ENCODE measurements at regions not wholly inside any gene's neighbourhood (a gene's known extent, or its start where the extent isn't known, plus 50 kb on each side); places are given as distances from the start of the nearest gene placed in this dataset.

- H3K27ac Mint-ChIP-seq: no peak overlapping the region
- no peak for DNase-seq (ENCODE audit: low spot score, unreplicated experiment)
- H3K36me3 Mint-ChIP-seq (ENCODE audit: insufficient read depth): no peaks in the 10 kb centered on the region
- H3K4me1 Mint-ChIP-seq (ENCODE audit: low read depth): peaks cover 2% of the 10 kb centered on the region
- no peak overlapping the region for H3K4me3 Mint-ChIP-seq (ENCODE audit: low read depth)
- H3K27me3 Mint-ChIP-seq: no peaks in the 10 kb centered on the region
- TF ChIP-seq, protein P1, sequence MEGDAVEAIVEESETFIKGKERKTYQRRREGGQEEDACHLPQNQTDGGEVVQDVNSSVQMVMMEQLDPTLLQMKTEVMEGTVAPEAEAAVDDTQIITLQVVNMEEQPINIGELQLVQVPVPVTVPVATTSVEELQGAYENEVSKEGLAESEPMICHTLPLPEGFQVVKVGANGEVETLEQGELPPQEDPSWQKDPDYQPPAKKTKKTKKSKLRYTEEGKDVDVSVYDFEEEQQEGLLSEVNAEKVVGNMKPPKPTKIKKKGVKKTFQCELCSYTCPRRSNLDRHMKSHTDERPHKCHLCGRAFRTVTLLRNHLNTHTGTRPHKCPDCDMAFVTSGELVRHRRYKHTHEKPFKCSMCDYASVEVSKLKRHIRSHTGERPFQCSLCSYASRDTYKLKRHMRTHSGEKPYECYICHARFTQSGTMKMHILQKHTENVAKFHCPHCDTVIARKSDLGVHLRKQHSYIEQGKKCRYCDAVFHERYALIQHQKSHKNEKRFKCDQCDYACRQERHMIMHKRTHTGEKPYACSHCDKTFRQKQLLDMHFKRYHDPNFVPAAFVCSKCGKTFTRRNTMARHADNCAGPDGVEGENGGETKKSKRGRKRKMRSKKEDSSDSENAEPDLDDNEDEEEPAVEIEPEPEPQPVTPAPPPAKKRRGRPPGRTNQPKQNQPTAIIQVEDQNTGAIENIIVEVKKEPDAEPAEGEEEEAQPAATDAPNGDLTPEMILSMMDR (IDR thresholded peaks at IDR 0.05; ENCODE audit: unreplicated experiment): no peak
- H3K9me3 Mint-ChIP-seq (ENCODE audit: low read depth): peaks cover 4% of the 10 kb centered on the region
Measured at GRCh38 chr7:106778656-106779250, 86.3 kb upstream of the PIK3CG start.

GRCh38 chr7:106779877-106780276 is 85.2 kb upstream of the PIK3CG start:
- Mint-ChIP-seq H3K36me3 (ENCODE audit: insufficient read depth) (no peaks in the 10 kb centered on the region), H3K4me1 (ENCODE audit: low read depth) (peaks cover 2% of the 10 kb centered on the region), H3K9me3 (ENCODE audit: low read depth) (peaks cover 4% of the 10 kb centered on the region), H3K4me3 (ENCODE audit: low read depth) (no peak overlapping the region), H3K27me3 (no peaks in the 10 kb centered on the region), H3K27ac (peak overlapping the region; percentile 25)
- peak; percentile 11 for DNase-seq (ENCODE audit: low spot score, unreplicated experiment)
- TF ChIP-seq, protein P1 (IDR thresholded peaks at IDR 0.05; ENCODE audit: unreplicated experiment): peak; percentile 45

- H3K4me3 Mint-ChIP-seq (ENCODE audit: low read depth): no peak overlapping the region
- H3K4me1 Mint-ChIP-seq (ENCODE audit: low read depth): peaks cover 2% of the 10 kb centered on the region
- H3K27me3 Mint-ChIP-seq: no peaks in the 10 kb centered on the region
- DNase-seq (ENCODE audit: low spot score, unreplicated experiment): no peak
- no peaks in the 10 kb centered on the region for H3K36me3 Mint-ChIP-seq (ENCODE audit: insufficient read depth)
- peaks cover 4% of the 10 kb centered on the region for H3K9me3 Mint-ChIP-seq (ENCODE audit: low read depth)
- TF ChIP-seq, protein P1 (IDR thresholded peaks at IDR 0.05; ENCODE audit: unreplicated experiment): no peak
- H3K27ac Mint-ChIP-seq: no peak overlapping the region
Measured at GRCh38 chr7:106781007-106781406, 84.1 kb upstream of the PIK3CG start.

DNA sequence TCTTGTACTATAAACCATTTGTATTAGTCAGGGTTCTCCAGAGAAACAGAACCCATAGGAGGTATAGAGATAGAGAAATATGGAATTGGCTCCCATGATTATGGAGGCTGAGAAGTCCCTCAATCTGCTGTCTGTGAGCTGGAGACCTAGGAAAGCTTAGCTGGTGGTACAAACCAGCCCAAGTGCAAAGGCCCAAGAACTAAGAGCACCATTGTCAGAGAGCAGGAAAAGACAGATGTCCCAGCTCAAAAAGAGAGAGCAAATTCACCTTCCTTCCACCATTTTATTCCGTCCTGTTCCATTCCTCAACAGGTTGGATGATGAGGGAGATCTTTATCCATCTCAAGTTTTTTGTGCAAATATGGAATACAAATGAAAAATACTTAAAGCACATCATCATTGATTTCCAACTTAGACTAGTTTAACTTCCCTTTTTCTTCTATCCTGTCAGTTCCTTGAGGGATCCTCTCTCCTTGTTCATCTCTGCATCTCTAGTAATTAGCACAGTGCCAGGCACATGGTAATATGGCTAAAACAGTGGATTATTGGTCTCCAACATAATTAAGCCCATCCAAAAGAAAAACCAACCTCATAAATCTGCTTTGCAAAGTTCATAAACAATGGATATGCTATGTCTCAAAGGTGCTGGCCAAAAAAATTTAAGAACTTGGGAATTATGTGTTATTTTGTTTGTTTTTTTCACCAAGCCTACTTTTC is 83.1 kb upstream of the PIK3CG start:
- H3K27ac Mint-ChIP-seq: no peak overlapping the region
- TF ChIP-seq, protein P1 (IDR thresholded peaks at IDR 0.05; ENCODE audit: unreplicated experiment): no peak
- no peaks in the 10 kb centered on the region for H3K27me3 Mint-ChIP-seq
- peaks cover under 1% of the 10 kb centered on the region for H3K9me3 Mint-ChIP-seq (ENCODE audit: low read depth)
- H3K4me3 Mint-ChIP-seq (ENCODE audit: low read depth): no peak overlapping the region
- peaks cover 2% of the 10 kb centered on the region for H3K4me1 Mint-ChIP-seq (ENCODE audit: low read depth)
- H3K36me3 Mint-ChIP-seq (ENCODE audit: insufficient read depth): no peaks in the 10 kb centered on the region
- no peak for DNase-seq (ENCODE audit: low spot score, unreplicated experiment)

GRCh38 chr7:106783286-106783685 is 81.8 kb upstream of the PIK3CG start:
- no peak overlapping the region for H3K27ac Mint-ChIP-seq
- peaks cover 2% of the 10 kb centered on the region for H3K4me1 Mint-ChIP-seq (ENCODE audit: low read depth)
- no peaks in the 10 kb centered on the region for H3K9me3 Mint-ChIP-seq (ENCODE audit: low read depth)
- H3K4me3 Mint-ChIP-seq (ENCODE audit: low read depth): no peak overlapping the region
- DNase-seq (ENCODE audit: low spot score, unreplicated experiment): no peak
- TF ChIP-seq, protein P1 (IDR thresholded peaks at IDR 0.05; ENCODE audit: unreplicated experiment): no peak
- no peaks in the 10 kb centered on the region for H3K27me3 Mint-ChIP-seq
- no peaks in the 10 kb centered on the region for H3K36me3 Mint-ChIP-seq (ENCODE audit: insufficient read depth)
